Retina (tissue), 1 donor: ENCODE measurements at regions not wholly inside any gene's neighbourhood (a gene's known extent, or its start where the extent isn't known, plus 50 kb on each side); places are given as distances from the start of the nearest gene placed in this dataset.
A peak's percentile ranks its signal among the peaks of the same experiment; 100 is the strongest.
"Not testable (repeated sequence)": the region's sequence is repeated elsewhere in the genome, so short reads cannot be mapped to it uniquely, and the experiment has no call there.

ENCODE experiments used
- DNase-seq: peaks from one replicate; pipeline ENCODE4 v3.0.0-alpha.2; 2016

DNA sequence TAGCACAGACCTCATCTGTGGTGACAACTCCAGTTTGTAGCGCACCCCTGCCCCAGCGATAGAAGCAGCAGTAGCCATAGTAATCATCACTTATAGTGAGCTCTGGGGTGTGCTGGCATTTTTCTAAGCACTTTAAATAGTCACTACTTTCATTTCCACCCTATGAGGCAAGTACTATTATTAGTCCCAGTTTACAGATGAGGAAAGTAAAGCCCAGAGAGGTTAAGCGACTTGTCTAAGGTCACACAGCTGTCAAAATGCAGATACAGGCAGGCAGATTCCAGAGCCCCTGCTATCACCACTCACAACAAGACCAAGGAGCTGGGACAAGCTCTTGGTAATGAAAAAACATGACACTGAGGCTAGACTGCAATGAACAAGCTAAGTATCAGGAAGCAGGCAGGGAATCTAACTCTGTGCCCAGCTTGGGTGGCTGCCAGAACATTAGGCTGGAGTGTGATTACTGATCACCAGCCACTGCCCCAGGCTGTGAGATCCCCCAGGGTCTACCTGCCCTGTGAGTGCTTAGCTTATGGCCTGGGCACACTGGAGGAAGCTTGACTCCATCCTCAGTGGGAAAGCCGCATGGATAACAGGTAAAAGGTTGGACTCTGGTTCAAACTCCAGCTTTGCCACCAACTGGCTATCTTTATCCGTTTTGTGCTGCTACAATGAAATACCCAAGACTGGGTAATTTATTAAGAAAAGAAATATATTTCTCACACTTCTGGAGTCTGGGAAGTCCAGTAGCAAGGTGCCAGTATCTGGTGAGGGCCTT lies 561.1 kb downstream of the MN1 start:
- no peak for DNase-seq

DNA sequence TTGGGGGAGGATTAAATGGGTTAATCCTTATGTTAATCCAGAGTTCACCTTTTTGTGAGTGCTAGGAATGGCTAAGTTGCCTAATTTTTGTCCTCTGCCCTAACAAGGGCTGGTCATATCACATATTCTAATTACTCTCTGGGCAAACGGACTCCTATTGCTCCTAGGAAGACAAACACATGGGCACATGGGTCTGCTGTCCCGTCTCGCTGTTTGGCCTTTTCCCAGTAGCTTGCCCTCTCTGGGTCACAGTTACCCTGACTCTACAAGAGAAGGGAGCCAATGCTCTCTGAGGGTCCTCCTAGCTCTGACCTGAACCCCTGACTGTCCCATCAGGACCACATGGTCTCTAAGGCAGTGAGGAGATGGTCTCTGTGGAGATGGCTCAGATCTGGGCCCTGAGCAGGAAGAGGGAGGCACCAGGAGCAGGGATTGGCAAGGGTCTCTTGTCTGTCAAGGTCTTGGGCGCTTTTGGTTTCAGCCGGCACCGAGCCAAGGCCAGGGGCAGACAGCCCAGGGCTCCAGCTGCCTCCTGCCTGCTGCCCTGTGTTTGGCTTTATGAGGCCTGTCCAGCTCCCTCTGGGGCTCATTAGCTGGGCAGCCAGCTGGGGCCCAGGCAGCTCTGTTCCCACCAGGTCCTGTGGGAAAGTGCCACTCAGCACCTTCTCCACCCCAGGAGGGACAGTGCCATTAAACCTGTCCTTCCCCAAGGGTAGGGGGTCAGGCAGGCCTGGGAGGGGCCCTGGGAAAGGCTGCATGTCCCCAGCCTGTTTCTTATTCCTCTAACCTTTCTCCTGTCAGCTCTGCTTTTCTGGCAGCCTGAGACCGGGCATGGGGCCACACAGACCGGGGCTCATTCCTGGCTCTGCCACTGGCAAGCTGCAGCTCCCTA lies 559.9 kb downstream of the MN1 start:
- DNase-seq: peak; percentile 79

DNA sequence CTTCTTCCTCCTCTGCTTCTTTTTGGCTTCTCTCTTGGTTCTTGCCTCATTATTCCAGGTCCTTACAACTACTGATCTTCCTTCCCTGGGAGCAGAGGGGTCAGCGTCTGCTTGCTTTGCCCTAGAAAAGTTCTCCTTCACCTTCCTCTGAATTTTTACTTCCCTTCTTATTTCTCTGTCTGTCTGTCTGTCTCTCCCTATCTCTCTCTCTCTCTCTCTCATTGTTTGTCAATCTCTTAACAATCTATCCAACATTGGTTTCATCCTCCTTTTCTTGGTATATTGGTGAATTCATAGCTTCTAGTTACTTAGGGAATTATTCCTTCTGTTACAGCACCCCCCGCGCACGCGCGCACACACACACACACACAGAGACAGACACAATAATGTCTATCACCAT lies 559.1 kb downstream of the MN1 start:
- no peak for DNase-seq

DNA sequence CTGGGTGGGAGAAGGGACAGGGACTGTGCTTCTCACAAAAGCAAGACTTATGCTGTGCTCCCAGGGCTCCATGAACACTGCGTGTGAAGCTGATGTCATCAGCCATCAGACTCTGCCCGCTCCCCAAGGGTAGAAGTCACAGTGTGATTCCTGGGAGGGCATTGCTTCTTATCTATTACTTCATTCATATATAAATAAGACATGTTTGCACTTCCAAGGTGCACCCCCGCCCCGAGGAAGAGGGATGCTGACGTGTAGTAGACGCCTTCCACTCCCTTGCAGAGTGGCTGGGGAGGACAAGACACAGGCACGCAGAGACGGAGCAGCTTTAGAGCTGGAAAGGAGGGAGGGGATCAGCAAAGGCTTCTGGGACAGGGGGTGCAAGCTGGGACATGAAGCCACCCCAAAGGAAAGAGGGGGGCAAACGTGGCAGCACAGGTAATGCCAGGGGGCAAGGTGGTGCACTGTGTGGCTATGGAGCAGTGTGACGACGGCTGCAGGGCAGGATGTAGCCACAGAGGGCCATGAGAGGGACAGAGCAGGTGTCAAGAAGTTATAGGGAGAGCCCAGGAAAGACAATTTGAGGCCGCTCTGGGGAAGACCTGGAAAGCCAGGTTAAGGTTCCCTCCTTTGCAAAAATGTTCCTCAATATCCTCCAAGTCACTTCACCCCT lies 558.5 kb downstream of the MN1 start:
- peak; percentile 53 for DNase-seq

DNA sequence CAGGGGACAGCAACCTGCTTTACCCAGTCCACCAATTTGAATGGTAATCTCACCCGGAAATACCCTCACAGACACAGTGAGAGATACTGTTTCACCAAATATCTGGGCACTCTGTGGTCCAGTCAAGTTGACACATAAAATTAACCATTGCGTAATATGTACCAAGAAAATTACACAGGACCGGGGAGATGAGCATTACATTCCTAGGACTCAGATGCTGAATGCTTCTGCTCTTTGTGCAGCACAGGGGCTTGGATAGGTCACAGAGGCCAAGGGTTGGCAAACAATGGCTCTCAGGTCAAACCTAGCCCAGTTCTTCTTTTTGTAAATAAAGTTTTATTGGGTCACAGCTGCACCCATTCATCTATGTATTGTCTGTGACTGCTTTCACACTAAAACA lies 557.2 kb downstream of the MN1 start:
- no peak for DNase-seq

DNA sequence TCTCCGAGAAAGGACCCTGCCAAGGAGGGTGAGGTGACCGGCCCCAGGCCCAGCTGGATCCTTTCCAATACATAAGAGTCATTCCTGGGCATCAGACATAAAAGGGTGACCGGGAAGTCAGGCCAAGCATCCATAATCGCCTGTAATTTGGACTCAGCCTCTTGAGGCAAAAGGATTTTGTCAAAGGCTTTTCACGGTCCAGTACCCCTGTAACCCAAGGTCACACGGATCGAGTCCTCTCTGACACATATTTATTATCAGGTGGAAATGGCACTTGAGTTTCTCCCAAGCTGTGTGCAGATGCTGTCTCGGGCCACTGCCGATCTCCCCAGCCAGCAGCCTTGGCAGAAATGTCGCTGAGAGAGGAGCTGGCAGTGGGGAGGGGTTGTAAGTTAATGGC lies 556.5 kb downstream of the MN1 start:
- DNase-seq: peak; percentile 60

DNA sequence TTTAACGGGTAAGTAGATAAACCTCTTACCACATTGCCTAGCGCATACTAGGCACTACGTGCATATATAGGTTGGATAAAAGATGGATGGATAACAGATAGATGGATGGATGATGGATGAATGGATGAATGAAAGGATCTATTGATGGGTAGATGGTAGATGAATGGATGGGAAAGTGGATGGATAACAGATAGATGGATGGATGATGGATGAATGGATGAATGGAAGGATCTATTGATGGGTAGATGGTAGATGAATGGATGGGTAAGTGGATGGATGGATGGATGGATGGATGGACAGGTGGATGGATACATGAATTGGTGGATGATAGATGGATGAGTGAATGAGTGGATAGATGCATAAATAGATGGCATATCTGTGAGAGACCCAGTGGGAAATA lies 555.0 kb downstream of the MN1 start:
- no peak for DNase-seq

DNA sequence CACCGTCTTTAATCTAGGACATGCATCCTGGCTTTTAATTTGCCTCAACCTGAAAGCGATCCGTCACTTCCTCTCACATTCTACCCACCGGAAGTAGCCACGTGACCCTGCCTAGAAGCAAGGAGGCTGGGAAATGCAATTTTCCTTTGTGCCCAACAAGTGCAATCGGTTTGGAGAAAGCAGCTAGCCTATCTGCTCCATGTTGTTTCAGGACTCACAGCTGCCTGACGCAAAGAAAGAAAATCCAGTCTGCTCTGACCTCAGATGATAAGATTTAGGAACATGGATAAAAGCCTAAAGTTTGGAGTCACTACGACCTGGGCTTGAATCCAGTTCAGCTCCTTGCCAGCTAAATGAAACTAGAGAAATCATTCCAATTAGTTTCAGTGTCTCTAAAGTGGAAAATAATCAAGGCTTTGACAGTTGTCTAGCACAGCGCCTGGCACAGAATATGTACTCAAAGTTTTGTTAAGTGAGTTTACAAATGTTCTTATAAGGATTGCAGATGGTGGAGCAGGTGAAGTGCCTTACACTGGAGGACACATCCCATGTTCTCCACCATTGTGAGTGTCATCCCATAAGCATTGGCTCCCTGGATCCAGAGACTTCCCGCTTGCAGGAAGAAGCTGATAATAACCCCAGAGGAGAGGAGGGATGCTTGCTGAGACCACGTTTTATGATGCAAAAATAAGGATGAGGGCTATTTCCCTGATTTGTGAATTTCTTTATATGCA lies 553.7 kb downstream of the MN1 start:
- DNase-seq: no peak

DNA sequence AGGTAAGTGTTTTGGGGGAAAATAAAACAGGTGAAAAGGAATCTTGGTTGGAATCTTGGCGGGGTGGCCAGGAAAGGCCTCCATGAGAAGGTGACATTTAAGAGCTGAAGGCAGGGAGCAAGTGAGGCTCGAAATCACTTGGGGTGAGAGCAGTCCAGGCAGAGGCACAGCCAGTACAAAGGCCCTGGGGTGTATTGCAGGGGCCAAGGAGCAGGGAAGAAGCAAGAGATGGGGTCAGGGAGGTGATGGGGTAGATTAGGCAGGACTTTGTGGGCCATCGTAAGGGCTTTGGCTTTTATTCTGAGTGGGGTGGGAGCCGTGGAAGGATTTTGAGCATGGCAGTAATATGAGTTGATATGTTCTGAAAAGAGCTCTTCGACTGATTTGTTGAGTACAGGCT lies 551.1 kb downstream of the MN1 start:
- no peak for DNase-seq

DNA sequence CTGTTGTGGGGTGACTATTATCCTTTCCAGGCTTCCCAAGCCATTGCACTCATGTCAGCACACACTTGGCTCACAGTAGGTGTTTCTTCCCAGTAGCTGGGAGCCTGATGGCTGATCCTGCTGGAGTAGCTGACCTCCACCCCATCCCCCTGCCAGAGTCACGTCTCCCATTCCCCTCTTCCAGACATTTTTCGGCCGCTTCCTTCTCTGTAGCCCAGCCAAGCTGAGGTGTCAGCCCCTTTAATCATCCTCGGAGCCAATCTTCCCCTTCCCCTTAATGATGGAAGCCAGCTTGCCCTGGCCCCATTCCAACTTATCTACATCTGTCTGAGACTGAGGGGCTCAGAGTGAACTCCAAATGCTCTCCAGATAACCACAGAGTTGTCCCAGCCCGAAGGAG lies 550.7 kb downstream of the MN1 start:
- DNase-seq: no peak

DNA sequence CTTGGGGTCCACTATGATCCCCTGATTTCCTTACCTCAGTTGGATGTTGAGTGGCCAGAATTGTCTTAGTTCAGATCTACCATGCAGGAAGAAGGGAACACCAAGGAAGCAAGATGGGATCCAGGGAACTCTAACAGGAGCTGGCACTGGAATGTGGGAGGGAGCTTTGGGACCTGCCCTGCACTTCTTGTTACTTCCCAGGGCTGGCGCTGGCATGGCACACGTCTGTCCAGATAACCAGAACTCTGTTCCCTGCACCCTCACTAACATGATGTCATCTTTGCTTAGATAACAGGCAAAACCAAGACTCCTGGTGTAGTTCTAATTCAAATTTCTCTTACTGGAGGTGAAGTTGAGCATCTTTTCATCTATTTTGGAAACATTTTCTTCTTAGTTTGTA lies 550.0 kb downstream of the MN1 start:
- DNase-seq: no peak

DNA sequence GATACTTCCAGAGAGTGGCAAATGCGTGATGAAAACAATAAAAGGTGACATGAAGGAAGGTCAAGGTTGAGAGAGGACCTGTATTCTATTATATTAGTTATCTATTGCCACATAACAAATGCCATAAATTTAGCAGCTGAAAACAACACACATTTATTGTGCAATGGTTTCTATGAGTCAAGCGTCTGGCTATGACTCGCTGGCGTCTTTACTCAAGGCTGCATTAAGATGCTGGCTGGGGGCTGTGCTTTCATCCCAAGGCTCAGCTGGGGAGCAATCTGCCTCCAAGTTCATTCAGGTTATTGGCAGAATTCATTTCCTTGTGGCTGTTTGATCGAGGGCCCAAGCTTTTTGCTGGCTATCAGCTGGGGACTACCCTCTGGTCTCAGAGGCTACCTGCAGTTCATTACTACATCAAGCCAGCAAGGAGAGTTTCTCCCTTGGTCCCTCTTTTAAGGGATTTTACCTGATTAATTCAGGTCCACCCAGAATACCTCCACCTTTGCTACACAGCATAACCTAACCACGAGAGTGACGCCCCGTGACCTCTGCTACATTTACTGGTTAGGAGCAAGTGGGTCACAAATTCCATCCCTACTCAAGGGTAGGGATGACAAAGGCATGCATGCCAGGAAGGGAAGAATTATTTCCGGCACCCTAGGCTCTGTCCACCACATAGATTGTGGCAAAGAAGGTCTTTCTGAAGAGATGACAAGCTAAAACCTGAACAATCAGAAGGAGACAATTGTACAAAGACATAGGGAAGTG lies 549.1 kb downstream of the MN1 start:
- no peak for DNase-seq

DNA sequence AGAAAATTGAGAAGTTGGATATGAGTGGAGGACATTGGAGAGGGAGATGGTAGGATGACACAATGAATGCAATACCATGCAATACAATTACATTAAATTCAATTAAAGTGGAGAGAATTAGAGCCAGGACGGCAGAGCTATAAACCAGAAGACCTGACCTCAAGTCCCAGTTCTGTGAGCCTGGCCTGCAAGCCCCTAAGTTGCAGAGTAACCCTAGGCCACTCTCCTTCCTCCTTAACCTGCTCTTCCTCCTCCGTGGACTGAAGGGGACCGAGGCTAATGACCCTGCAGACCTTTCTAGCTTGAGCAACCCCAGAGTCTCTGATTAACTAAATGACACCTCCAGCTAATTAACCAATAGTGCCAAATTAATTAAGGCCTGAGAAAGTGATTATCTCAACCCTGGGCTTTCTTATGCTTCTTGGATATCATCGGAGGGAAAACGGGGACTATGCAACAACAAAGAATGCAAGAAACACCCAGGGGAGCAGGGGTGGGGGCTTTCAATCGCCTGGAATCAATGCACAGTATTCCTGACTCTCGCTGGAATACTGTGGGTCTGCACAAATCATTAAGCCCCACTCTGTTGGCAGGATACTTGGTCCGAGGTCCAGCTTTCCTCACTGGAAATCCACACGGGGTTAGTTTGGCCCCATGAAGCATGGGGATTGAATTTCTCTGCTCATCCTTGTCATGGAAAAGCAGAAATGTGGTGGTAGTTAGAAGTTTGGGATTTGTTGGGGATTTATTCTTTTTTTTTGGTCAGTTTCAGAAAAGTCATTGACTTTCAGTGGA lies 548.3 kb downstream of the MN1 start:
- no peak for DNase-seq

DNA sequence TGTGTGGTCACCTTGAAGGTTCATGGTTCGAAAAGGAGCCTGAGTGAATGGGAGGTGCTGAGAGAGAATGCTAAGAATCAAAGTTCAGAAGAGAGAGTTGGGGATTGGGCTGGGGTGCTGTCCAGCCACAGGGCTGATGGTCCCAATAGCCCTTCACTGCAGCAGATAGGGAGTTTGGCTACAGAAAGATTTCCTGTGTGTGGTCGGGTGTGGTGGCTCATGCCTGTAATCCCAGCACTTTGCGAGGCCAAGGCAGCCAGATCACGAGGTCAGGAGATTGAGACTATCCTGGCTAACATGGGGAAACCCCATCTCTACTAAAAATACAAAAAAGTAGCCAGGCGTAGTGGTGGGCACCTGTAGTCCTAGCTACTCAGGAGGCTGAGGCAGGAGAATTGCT lies 547.5 kb downstream of the MN1 start:
- DNase-seq: not testable (repeated sequence)

DNA sequence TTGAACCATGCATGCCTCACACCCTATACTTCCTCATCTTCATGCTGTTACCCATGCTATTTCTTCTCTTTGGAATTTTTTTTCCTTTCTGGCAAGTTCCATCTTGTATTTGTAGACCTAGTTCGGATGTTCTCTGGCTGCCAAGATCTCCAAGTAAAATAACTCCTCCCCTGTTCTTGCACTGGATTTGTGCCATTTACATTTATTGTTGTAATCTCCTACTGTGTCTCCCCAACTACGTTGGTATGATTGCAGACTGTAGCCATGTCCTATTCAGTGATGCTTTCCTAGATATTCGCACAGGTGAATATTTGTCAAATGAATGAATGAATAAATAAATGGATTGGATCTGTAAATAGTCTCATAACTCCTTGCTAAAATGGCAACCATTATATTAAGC lies 546.0 kb downstream of the MN1 start:
- no peak for DNase-seq

DNA sequence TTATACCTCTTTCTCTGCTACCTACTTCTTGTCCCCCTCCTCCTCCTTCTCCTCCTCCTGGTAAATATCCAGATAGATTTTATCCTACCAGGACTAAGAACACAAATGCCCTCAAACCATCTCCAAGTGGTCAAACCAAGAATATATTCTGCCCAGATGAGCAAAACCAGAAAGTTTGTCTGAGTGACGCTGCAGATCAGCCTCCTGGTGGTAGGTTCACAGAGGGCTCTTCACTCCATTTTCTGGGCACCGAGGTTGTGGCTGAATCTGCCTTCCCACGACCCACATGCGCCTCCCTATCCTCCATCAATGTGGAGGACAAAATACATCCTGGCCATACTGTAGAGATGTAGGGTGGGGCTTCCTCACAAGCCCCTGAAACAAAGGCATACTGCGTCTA lies 543.6 kb downstream of the MN1 start:
- DNase-seq: no peak

DNA sequence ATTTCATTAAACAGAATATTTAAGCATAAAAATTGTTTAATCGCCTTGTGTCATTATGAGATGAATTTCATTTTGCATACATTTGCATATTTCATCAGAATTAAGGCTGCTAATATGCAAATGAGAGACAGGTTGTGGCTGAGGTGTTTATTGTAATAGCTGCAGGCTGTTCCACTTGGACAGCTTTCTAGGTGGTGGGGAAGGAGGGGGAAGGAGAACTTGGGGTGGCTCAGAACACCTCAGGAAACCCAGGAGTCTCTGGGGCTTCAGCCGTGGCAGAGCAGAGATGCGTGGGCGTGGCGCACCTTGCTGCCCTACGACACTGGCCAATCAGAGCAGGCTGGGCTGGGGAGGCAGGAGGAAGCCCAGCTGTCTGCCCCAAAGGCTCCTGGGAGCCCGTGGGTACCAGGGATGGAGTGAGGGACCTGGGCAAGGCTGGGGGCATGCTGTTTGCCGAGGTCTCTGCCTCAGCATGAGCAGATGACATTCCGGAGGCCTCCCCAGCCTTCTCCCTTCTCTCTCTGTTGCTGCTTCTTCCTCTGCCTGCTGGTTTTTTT lies 542.9 kb downstream of the MN1 start:
- DNase-seq: no peak

DNA sequence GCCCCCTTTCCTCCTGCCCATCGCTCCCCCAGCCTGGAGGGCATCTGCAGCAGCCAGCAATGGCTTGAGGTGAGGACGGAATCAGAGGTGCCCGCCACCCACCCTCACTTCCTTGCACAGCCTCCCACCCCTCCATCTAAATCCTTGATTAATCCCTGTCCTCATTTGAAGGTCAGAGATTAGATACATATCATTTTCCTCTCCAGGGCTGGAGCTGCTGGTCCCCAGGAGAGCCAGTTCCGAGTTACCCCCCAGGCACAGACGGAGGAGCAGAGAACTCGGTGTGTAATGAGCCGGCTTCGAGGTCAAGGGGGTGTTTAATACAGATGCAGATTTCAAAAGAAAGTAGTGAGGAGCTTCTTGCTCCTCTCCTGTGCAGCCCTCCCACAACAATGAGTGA lies 542.1 kb downstream of the MN1 start:
- DNase-seq: no peak

DNA sequence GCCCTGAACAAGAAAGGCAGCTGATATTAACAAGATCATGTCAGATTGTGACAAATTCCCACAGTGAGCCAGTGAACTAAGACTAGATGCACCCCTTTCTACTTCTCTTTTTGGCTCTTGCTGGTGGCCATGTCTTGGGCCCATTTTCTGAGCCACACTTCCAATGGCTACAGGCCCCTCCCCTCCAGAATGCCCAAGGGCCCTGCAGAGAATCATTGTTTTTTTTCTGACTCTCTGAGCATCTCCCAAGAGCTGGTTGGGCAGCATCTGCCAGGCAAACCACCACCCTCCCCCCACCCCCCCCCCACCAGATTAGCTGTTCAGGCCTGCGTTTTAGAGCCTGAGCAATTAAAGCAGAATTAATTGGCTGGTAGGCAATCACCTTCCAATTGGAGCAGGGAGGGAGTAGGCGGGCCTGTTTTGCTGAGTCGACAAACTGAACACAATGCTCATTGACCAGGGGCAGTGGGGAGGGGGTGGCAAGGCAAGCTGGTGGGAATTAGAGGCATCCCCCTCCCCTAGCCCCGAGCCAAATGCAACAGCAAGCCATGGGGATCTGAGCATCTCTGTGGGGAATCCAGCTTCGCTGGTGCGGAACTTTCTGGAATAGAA lies 541.4 kb downstream of the MN1 start:
- DNase-seq: peak; percentile 70

DNA sequence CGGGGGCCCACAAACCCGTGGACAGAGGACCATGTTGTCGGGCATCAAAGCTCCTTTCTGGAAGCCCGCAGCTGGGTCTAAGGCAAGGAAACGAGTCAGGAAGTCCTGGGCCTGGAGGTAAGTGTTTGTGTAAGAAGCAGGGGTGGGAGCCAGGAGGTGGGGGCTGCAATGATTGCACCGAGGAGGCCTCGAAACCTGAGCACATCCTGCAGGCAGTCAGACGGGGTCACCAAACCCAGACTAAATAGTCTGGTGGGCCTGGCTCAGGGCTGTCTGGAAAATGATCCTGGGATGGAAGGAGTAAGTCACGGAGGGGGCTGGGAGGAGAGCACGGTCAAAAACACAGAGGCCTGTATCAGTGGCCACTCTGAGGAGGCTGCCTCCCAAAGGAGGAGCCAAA lies 539.2 kb downstream of the MN1 start:
- DNase-seq: no peak

DNA sequence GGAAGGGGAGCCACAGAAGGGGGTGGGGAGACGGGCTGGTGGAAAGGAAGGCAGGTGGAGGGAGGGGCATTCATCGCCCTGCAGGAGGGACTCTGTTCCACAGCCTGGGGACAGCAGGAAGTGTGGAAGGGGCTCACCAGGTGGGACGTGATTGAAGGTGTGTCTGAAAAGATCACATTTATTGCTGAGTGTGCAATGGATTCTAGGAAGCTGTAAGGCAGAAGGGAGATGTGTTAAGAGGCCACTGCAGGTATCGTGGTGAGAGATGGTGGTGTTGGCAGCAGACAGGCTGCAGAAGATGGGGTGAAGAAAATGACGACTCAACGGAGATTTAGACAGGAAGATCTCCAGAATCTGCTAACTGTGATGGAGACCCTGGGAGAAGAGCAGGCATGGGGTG lies 537.4 kb downstream of the MN1 start:
- no peak for DNase-seq
